ENCODE measurements at regions not wholly inside any gene's neighbourhood (a gene's known extent, or its start where the extent isn't known, plus 50 kb on each side); places are given as distances from the start of the nearest gene placed in this dataset.

DNA sequence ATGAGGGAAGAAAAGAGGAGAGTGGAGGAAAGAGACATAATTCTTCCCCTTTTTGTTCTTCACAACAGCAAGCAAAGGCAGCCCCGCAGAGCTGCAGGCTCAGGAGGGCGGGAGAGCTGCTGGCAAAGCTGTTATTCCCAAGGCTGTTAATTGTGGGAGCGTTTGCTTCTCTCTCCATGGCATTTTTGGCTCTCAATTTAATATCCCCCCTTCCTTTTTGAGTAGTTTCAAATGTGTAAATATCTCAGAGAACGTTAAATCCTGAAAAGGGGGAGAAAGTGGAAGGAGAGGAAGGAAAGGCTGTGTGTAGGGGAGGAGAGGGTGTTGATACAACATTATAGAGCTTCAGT, 165.7 kb downstream of the NSG2 start:
- Histone ChIP-seq H3K27ac (no peak overlapping the region), H3K4me3 (no peak overlapping the region), H3K9me3 (no peaks in the 10 kb centered on the region), H3K27me3 (peaks cover 0 to 29% of the 10 kb centered on the region in 2 donors), H3K36me3 (no peaks in the 10 kb centered on the region), H3K4me1 (no peaks in the 10 kb centered on the region)
- intact Hi-C loops (cut with DNase I; ENCODE audit: low total_unique reads), result no loop called here
- no peak for DNase-seq (ENCODE audit: low spot score in 2 of 2)
- no peak for TF ChIP-seq POLR2A (IDR thresholded peaks at IDR 0.05)
- no peak for TF ChIP-seq POLR2AphosphoS5 (IDR thresholded peaks at IDR 0.05)
- TF ChIP-seq, protein P1, sequence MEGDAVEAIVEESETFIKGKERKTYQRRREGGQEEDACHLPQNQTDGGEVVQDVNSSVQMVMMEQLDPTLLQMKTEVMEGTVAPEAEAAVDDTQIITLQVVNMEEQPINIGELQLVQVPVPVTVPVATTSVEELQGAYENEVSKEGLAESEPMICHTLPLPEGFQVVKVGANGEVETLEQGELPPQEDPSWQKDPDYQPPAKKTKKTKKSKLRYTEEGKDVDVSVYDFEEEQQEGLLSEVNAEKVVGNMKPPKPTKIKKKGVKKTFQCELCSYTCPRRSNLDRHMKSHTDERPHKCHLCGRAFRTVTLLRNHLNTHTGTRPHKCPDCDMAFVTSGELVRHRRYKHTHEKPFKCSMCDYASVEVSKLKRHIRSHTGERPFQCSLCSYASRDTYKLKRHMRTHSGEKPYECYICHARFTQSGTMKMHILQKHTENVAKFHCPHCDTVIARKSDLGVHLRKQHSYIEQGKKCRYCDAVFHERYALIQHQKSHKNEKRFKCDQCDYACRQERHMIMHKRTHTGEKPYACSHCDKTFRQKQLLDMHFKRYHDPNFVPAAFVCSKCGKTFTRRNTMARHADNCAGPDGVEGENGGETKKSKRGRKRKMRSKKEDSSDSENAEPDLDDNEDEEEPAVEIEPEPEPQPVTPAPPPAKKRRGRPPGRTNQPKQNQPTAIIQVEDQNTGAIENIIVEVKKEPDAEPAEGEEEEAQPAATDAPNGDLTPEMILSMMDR (IDR thresholded peaks at IDR 0.05), result no peak

DNA sequence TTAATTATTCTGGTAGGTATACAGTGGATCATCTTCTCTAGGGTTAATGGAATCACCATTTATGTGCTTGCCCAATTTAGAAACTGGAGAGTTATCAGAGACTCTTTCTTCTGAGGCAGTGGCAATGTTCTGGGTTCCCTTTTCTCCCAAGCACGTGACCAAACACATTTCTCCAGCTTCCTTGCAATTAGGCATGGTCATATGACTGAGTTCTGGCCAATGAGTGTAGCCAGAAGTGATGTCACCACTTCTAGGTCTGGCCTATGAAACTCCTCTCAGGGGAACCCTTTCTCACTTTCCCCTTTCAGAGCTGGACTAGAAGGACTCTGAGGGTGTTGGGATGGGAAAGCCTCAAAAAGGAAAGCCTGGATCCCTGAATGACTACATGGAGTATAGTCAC, 172.0 kb downstream of the NSG2 start:
- H3K36me3 ChIP-seq, result no peaks in the 10 kb centered on the region
- H3K4me3 ChIP-seq, result no peak overlapping the region
- peaks cover 0 to 15% of the 10 kb centered on the region in 2 donors for H3K27me3 ChIP-seq
- no peak overlapping the region for H3K27ac ChIP-seq
- TF ChIP-seq POLR2A (IDR thresholded peaks at IDR 0.05) (no peak), POLR2AphosphoS5 (IDR thresholded peaks at IDR 0.05) (no peak)
- TF ChIP-seq, protein P1 (IDR thresholded peaks at IDR 0.05), result no peak
- DNase-seq (ENCODE audit: low spot score in 2 of 2), result no peak
- H3K4me1 ChIP-seq, result no peaks in the 10 kb centered on the region
- peaks cover 0 to 9% of the 10 kb centered on the region in 2 donors for H3K9me3 ChIP-seq
- intact Hi-C loops (cut with DNase I; ENCODE audit: low total_unique reads), result no loop called here

DNA sequence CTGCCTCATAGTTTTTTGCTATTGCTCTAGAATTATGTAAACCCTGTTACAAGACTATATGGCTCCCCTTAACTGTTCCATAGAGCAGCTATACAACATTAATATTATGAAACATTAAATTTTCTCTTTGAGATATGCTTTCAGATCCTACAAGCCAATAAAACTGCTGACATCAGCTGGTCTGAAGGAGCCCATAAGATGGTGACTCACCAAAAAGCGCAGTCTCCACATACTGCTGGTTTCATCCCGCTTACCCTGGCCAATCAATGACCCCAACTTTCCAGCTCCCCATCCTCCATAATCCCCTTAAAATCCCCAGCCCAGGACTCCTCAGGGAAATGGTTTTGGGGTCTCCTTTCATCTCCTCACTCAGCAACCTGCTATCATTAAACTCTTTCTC, 172.7 kb downstream of the NSG2 start:
- H3K4me3 ChIP-seq, result no peak overlapping the region
- H3K36me3 ChIP-seq, result no peaks in the 10 kb centered on the region
- peaks cover 0 to 15% of the 10 kb centered on the region in 2 donors for H3K27me3 ChIP-seq
- peaks cover 0 to 9% of the 10 kb centered on the region in 2 donors for H3K9me3 ChIP-seq
- H3K27ac ChIP-seq, result no peak overlapping the region
- DNase-seq (ENCODE audit: low spot score in 2 of 2), result no peak
- intact Hi-C loops (cut with DNase I; ENCODE audit: low total_unique reads), result no loop called here
- no peak for TF ChIP-seq POLR2AphosphoS5 (IDR thresholded peaks at IDR 0.05)
- TF ChIP-seq, protein P1 (IDR thresholded peaks at IDR 0.05), result no peak
- no peaks in the 10 kb centered on the region for H3K4me1 ChIP-seq

DNA sequence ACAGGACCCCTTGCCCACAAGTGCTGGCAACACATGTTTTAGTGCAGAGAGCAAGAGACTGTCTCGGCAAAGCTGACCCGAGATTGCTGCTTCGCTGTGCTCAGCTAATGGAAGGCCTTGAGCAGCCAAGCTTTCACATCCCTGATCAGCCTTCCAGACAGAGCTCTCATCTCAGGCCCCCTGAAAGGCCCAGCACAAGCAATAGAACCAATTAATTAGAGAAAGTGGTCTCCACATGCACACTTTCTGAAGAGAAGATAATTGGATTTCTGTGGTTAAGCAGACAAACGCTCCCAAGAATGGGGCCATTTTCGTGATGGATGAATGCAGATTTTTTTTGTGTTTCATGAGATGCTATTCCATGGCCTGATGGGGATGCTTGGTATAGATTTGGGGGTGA, 174.9 kb downstream of the NSG2 start:
- Histone ChIP-seq H3K9me3 (peaks cover 0 to 9% of the 10 kb centered on the region in 2 donors), H3K27me3 (peaks cover 0 to 4% of the 10 kb centered on the region in 2 donors), H3K36me3 (no peaks in the 10 kb centered on the region), H3K27ac (no peak overlapping the region), H3K4me3 (no peak overlapping the region), H3K4me1 (no peaks in the 10 kb centered on the region)
- TF ChIP-seq, protein P1 (IDR thresholded peaks at IDR 0.05), result no peak
- TF ChIP-seq POLR2AphosphoS5 (IDR thresholded peaks at IDR 0.05) (no peak), POLR2A (IDR thresholded peaks at IDR 0.05) (no peak)
- no peak for DNase-seq (ENCODE audit: low spot score in 2 of 2)
- intact Hi-C loops (cut with DNase I; ENCODE audit: low total_unique reads), result no loop called here

DNA sequence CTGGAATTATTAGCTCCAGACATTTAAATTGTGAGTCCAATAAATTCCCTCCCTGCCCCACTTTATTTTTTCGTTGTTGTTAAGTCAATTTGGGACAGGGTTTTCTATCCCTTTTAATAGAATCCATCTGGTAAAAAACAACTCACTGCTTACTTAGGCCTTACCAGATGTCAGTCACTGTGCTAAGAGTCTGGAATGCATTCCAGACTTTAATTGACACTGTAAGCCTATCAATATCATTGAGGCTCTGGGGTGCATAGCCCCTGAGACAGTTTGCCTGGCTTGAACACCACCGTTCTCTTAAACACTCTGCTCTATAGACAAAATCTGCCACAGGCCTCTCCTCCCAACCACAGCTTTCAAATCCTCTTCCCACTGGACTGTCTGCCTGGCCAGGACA, 175.9 kb downstream of the NSG2 start:
- no peak for TF ChIP-seq POLR2A (IDR thresholded peaks at IDR 0.05)
- TF ChIP-seq POLR2AphosphoS5 (IDR thresholded peaks at IDR 0.05), result no peak
- TF ChIP-seq, protein P1 (IDR thresholded peaks at IDR 0.05), result no peak
- H3K36me3 ChIP-seq, result no peaks in the 10 kb centered on the region
- H3K4me1 ChIP-seq, result no peaks in the 10 kb centered on the region
- no peak overlapping the region for H3K4me3 ChIP-seq
- DNase-seq (ENCODE audit: low spot score in 2 of 2), result no peak
- peaks cover 0 to 4% of the 10 kb centered on the region in 2 donors for H3K27me3 ChIP-seq
- intact Hi-C loops (cut with DNase I; ENCODE audit: low total_unique reads), result no loop called here
- H3K27ac ChIP-seq, result no peak overlapping the region
- peaks cover 0 to 9% of the 10 kb centered on the region in 2 donors for H3K9me3 ChIP-seq
